ENCODE measurements at regions not wholly inside any gene's neighbourhood (a gene's known extent, or its start where the extent isn't known, plus 50 kb on each side); places are given as distances from the start of the nearest gene placed in this dataset.

DNA sequence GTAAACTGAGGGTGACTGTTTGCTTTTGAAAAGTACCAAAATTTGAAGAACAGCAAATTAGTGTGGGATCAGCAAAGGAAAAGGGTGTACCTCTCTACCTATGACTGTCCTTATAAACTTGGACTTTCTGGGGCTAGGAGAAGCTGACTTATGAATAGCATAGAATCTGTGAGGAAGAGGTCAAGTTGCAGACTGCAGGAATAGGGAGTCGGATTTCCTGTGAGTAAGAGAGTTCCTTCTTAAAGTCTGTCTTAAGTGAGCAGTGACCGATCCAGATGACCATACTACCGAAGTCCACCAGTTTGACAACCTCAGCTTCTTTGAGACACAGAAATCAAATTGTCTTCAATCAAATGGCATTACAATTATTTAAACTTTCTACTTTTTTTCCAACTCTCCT lies 708.7 kb downstream of the UTRN start:
- H3K36me3 ChIP-seq (ENCODE audit: control insufficient read depth in 2 of 2, insufficient read depth in 2 of 2, low read length in 1 of 2) = no peaks in the 10 kb centered on the region

DNA sequence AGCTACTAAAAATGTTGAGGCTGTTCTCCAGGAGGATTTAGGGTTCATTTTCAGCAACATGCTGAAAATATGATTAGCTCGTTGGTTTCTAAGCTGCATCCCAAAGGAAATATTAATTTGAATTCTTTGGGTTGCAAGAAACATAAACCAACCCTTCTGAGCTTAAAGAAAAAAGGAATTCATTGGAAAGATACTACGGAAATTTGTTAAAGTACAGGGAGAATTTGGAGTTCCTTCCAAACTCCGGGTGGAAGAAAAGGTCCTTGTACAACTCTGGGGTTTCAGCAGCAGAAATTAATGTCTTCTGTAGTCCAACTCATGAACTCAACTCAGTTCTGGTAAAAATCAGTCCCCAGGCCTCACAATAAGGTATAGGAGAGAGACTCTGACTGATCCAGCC lies 712.9 kb downstream of the UTRN start:
- no peak overlapping the region for H3K4me3 ChIP-seq (ENCODE audit: low read length in 2 of 2)
- H3K27ac ChIP-seq (ENCODE audit: low read depth in 1 of 2, low read length in 1 of 2) = no peak overlapping the region
- no peaks in the 10 kb centered on the region for H3K9me3 ChIP-seq (ENCODE audit: control insufficient read depth in 2 of 2, insufficient read depth in 1 of 2, low read length in 1 of 2)
- H3K27me3 ChIP-seq (ENCODE audit: control insufficient read depth in 2 of 2, insufficient read depth in 1 of 2, low read length in 1 of 2) = no peaks in the 10 kb centered on the region
- H3K36me3 ChIP-seq (ENCODE audit: control insufficient read depth in 2 of 2, insufficient read depth in 2 of 2, low read length in 1 of 2) = no peaks in the 10 kb centered on the region
- no peaks in the 10 kb centered on the region for H3K4me1 ChIP-seq (ENCODE audit: control insufficient read depth in 2 of 2, insufficient read depth in 2 of 2, low read length in 2 of 2)
- no peak for DNase-seq (ENCODE audit: low read depth in 6 of 9, low spot score in 9 of 9)
- WGBS = 93% methylated on average over 3 of the region's 3 CpGs

More for the DNA sequence above, 708.7 kb downstream of the UTRN start:
- H3K27me3 ChIP-seq (ENCODE audit: control insufficient read depth in 2 of 2, insufficient read depth in 1 of 2, low read length in 1 of 2) = no peaks in the 10 kb centered on the region
- H3K27ac ChIP-seq (ENCODE audit: low read depth in 1 of 2, low read length in 1 of 2) = no peak overlapping the region
- no peak for DNase-seq (ENCODE audit: low read depth in 6 of 9, low spot score in 9 of 9)
- H3K9me3 ChIP-seq (ENCODE audit: control insufficient read depth in 2 of 2, insufficient read depth in 1 of 2, low read length in 1 of 2) = no peaks in the 10 kb centered on the region
- WGBS = 83% methylated on average over 3 of the region's 3 CpGs
- no peaks in the 10 kb centered on the region for H3K4me1 ChIP-seq (ENCODE audit: control insufficient read depth in 2 of 2, insufficient read depth in 2 of 2, low read length in 2 of 2)
- no peak overlapping the region for H3K4me3 ChIP-seq (ENCODE audit: low read length in 2 of 2)

DNA sequence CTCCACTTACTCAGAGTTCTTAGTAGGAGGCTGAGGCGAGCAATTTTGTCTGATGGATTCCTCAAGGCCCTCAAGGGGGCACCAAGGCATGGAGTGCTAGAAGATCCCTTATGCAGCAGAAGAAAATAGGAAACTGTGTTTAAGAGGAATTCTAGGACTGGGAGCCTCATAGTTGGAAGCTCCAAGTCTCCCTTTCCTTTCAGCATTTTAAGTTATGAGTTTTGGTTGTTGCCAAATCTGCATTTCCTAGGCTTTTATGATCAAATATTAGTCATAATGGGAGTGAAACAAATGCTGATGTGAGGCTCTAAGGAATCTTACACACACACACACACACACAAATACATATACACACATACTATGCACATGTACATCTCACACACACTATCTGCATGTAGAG lies 714.0 kb downstream of the UTRN start:
- 96% methylated on average over 1 of the region's 1 CpG for WGBS
- no peak for DNase-seq (ENCODE audit: low read depth in 6 of 9, low spot score in 9 of 9)
- H3K4me1 ChIP-seq (ENCODE audit: control insufficient read depth in 2 of 2, insufficient read depth in 2 of 2, low read length in 2 of 2) = no peaks in the 10 kb centered on the region

DNA sequence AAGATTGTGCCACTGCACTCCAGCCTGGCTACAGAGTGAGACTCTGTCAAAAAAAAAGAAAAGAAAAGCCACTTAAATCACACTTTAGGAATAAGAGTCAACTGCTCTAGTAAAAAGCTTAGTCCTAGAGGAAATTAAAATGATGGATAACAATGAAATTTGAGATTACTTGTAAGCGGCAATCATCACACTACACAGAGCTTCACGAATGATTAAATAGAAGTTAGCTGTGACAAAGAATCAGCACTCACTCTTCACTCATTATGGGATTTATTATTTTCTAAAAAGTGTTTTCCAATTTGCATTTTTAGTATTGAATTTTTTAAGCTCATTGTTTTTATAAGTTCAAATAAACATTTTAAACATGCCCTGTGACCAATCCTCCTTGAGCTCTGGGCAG lies 718.0 kb downstream of the UTRN start:
- no peak overlapping the region for H3K4me3 ChIP-seq (ENCODE audit: low read length in 2 of 2)
- H3K27me3 ChIP-seq (ENCODE audit: control insufficient read depth in 2 of 2, insufficient read depth in 1 of 2, low read length in 1 of 2) = no peaks in the 10 kb centered on the region
- WGBS = 90% methylated on average over 2 of the region's 2 CpGs
- no peaks in the 10 kb centered on the region for H3K9me3 ChIP-seq (ENCODE audit: control insufficient read depth in 2 of 2, insufficient read depth in 1 of 2, low read length in 1 of 2)
- H3K27ac ChIP-seq (ENCODE audit: low read depth in 1 of 2, low read length in 1 of 2) = no peak overlapping the region
- H3K36me3 ChIP-seq (ENCODE audit: control insufficient read depth in 2 of 2, insufficient read depth in 2 of 2, low read length in 1 of 2) = no peaks in the 10 kb centered on the region
- DNase-seq (ENCODE audit: low read depth in 6 of 9, low spot score in 9 of 9) = no peak
- no peaks in the 10 kb centered on the region for H3K4me1 ChIP-seq (ENCODE audit: control insufficient read depth in 2 of 2, insufficient read depth in 2 of 2, low read length in 2 of 2)

More for the DNA sequence above, 714.0 kb downstream of the UTRN start:
- Histone ChIP-seq H3K36me3 (ENCODE audit: control insufficient read depth in 2 of 2, insufficient read depth in 2 of 2, low read length in 1 of 2) (no peaks in the 10 kb centered on the region), H3K27me3 (ENCODE audit: control insufficient read depth in 2 of 2, insufficient read depth in 1 of 2, low read length in 1 of 2) (no peaks in the 10 kb centered on the region), H3K9me3 (ENCODE audit: control insufficient read depth in 2 of 2, insufficient read depth in 1 of 2, low read length in 1 of 2) (no peaks in the 10 kb centered on the region), H3K4me3 (ENCODE audit: low read length in 2 of 2) (no peak overlapping the region), H3K27ac (ENCODE audit: low read depth in 1 of 2, low read length in 1 of 2) (no peak overlapping the region)

DNA sequence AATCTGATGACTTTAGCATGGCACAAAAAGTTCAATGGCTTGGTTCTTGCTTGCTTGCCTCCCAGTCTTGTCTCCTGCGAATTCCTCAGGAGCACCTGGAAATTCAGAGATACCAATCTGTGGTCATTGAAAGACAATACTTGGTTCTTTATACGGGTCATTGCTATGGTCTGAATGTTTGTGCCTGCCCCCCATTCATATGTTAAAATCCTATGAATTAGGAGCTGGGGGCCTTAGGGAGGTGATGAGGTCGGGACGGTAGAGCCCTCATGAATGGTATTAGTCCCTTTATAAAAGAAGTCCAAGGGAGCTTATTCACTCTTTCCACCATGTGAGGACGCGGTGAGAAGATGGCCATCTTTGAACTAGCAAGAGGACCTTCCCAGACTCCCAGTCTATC lies 721.8 kb downstream of the UTRN start:
- 96% methylated on average over 6 of the region's 6 CpGs for WGBS
- Histone ChIP-seq H3K27ac (ENCODE audit: low read depth in 1 of 2, low read length in 1 of 2) (no peak overlapping the region), H3K4me3 (ENCODE audit: low read length in 2 of 2) (no peak overlapping the region), H3K36me3 (ENCODE audit: control insufficient read depth in 2 of 2, insufficient read depth in 2 of 2, low read length in 1 of 2) (no peaks in the 10 kb centered on the region), H3K27me3 (ENCODE audit: control insufficient read depth in 2 of 2, insufficient read depth in 1 of 2, low read length in 1 of 2) (no peaks in the 10 kb centered on the region), H3K9me3 (ENCODE audit: control insufficient read depth in 2 of 2, insufficient read depth in 1 of 2, low read length in 1 of 2) (no peaks in the 10 kb centered on the region), H3K4me1 (ENCODE audit: control insufficient read depth in 2 of 2, insufficient read depth in 2 of 2, low read length in 2 of 2) (no peaks in the 10 kb centered on the region)
- DNase-seq (ENCODE audit: low read depth in 6 of 9, low spot score in 9 of 9) = no peak

DNA sequence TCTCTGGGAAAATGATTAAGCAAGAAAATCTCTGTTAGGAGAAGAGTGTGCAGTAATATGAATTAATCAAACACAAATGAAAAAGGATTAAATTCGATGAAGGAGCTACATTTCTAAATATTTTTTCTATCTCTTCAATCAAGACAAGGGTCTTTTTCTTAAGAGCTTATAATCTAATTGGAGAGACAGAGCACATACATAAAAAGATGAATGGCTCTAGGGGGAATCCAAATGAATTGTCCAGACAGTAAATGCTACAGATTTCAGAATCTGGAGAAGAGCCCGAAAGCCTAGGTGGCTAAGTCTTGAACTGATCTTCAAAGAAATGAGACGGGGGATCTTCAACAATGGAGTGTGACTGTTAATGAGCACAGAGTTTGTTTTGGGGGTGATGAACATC lies 723.6 kb downstream of the UTRN start:
- 95% methylated on average over 3 of the region's 3 CpGs for WGBS
- Histone ChIP-seq H3K9me3 (ENCODE audit: control insufficient read depth in 2 of 2, insufficient read depth in 1 of 2, low read length in 1 of 2) (no peaks in the 10 kb centered on the region), H3K27ac (ENCODE audit: low read depth in 1 of 2, low read length in 1 of 2) (no peak overlapping the region), H3K4me1 (ENCODE audit: control insufficient read depth in 2 of 2, insufficient read depth in 2 of 2, low read length in 2 of 2) (no peaks in the 10 kb centered on the region), H3K4me3 (ENCODE audit: low read length in 2 of 2) (no peak overlapping the region), H3K27me3 (ENCODE audit: control insufficient read depth in 2 of 2, insufficient read depth in 1 of 2, low read length in 1 of 2) (no peaks in the 10 kb centered on the region), H3K36me3 (ENCODE audit: control insufficient read depth in 2 of 2, insufficient read depth in 2 of 2, low read length in 1 of 2) (no peaks in the 10 kb centered on the region)
- DNase-seq (ENCODE audit: low read depth in 6 of 9, low spot score in 9 of 9) = no peak

DNA sequence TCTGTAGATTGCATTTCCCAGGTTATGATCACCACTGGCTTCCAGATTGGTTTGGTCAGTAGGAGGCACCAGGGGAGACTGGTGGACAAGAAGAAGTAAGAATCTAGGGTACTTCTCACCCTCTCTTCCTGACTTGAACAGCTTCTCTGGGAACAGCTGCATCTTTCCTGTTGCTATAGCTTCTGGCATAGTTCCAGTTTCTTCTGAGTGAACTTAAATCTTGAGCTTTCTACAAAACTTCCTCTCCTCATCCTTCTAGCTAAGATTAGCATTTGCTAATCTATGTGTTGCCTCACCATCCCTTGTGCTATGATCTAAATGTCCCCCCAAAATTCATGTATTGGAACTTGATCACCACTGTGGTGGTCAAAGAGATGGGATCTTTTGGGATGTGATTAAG lies 724.6 kb downstream of the UTRN start:
- H3K27ac ChIP-seq (ENCODE audit: low read depth in 1 of 2, low read length in 1 of 2) = no peak overlapping the region
- no peak for DNase-seq (ENCODE audit: low read depth in 6 of 9, low spot score in 9 of 9)
- H3K4me3 ChIP-seq (ENCODE audit: low read length in 2 of 2) = no peak overlapping the region
- no peaks in the 10 kb centered on the region for H3K9me3 ChIP-seq (ENCODE audit: control insufficient read depth in 2 of 2, insufficient read depth in 1 of 2, low read length in 1 of 2)
- H3K4me1 ChIP-seq (ENCODE audit: control insufficient read depth in 2 of 2, insufficient read depth in 2 of 2, low read length in 2 of 2) = no peaks in the 10 kb centered on the region
- H3K36me3 ChIP-seq (ENCODE audit: control insufficient read depth in 2 of 2, insufficient read depth in 2 of 2, low read length in 1 of 2) = no peaks in the 10 kb centered on the region
- no peaks in the 10 kb centered on the region for H3K27me3 ChIP-seq (ENCODE audit: control insufficient read depth in 2 of 2, insufficient read depth in 1 of 2, low read length in 1 of 2)

DNA sequence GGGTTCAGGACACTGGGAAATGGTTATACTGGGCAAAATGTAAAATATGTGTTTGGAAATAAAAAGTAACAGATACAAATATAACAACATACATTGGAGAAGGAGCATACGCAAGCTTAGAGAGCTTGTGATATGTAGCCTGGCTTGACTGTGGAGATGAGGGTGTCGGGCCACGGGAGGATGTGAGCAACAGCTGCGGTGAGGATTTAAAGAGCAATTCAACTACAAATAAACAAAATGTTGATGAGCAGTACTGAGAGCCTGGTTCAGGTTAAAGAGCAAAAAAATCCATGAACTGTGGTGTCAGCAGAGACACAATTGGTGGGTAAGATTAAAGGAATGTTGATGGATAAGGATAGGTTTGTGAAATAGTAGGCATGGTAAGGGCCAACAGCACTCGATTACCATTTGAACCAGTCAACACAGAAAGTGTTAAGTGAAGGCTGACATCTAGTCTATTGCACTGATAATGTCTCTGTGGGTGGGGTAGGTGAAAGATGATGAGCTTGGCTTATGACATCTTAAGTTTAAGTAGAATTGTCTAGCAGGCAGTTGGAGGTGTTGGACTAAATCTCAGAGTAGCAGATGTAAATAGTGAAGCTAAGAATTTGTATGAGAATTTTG lies 723.2 kb downstream of the EPM2A start:
- WGBS = 78% methylated on average over 5 of the region's 5 CpGs
- H3K4me1 ChIP-seq (ENCODE audit: control insufficient read depth in 2 of 2, insufficient read depth in 2 of 2, low read length in 2 of 2) = no peaks in the 10 kb centered on the region
- H3K27ac ChIP-seq (ENCODE audit: low read depth in 1 of 2, low read length in 1 of 2) = no peak overlapping the region
- no peaks in the 10 kb centered on the region for H3K9me3 ChIP-seq (ENCODE audit: control insufficient read depth in 2 of 2, insufficient read depth in 1 of 2, low read length in 1 of 2)
- no peaks in the 10 kb centered on the region for H3K27me3 ChIP-seq (ENCODE audit: control insufficient read depth in 2 of 2, insufficient read depth in 1 of 2, low read length in 1 of 2)
- no peak for DNase-seq (ENCODE audit: low read depth in 6 of 9, low spot score in 9 of 9)
- H3K4me3 ChIP-seq (ENCODE audit: low read length in 2 of 2) = no peak overlapping the region
- no peaks in the 10 kb centered on the region for H3K36me3 ChIP-seq (ENCODE audit: control insufficient read depth in 2 of 2, insufficient read depth in 2 of 2, low read length in 1 of 2)

DNA sequence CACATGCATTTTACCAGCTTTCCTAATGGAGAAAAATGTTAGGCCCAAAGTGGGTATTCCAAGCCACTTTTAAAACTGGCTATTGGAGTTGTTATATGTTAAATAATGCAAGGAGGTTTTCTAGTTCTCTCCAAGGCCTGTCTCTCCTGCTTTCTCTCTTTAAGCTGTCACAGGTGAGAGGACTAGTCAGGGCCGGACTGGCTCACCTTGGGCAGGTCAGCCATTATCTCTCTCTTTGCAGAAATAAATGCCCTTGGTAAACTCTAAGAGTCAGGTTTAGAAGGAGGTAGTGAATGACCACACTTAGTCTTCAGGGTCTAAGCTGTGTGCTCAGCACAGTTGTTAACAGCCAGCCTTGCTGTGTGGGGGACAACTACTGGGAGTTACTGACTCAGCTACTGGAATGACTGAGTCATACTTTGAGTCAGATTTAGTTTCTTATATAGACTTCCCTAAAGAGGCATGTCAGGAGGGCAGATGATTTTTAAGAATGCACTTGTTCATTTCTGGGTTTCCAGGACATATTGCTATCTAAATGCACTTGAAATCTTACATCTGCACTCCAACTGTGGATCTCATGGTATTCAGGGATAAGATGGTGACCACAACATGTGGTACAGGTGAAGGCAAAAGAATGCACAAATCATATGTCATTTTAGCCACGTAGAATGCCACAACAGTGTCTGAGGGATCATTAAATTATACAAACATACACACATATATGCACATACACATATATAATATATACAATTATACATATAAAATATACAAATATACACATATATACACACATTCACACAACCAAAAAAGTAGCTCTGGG lies 719.4 kb downstream of the EPM2A start:
- no peaks in the 10 kb centered on the region for H3K36me3 ChIP-seq (ENCODE audit: control insufficient read depth in 2 of 2, insufficient read depth in 2 of 2, low read length in 1 of 2)
- H3K4me1 ChIP-seq (ENCODE audit: control insufficient read depth in 2 of 2, insufficient read depth in 2 of 2, low read length in 2 of 2) = no peaks in the 10 kb centered on the region
- WGBS = 93% methylated on average over 2 of the region's 2 CpGs
- H3K9me3 ChIP-seq (ENCODE audit: control insufficient read depth in 2 of 2, insufficient read depth in 1 of 2, low read length in 1 of 2) = no peaks in the 10 kb centered on the region
- no peak for DNase-seq (ENCODE audit: low read depth in 6 of 9, low spot score in 9 of 9)
- H3K4me3 ChIP-seq (ENCODE audit: low read length in 2 of 2) = no peak overlapping the region
- H3K27ac ChIP-seq (ENCODE audit: low read depth in 1 of 2, low read length in 1 of 2) = no peak overlapping the region
- no peaks in the 10 kb centered on the region for H3K27me3 ChIP-seq (ENCODE audit: control insufficient read depth in 2 of 2, insufficient read depth in 1 of 2, low read length in 1 of 2)
